ENCODE measurements at regions not wholly inside any gene's neighbourhood (a gene's known extent, or its start where the extent isn't known, plus 50 kb on each side); places are given as distances from the start of the nearest gene placed in this dataset.

GRCh38 chr6:18990059-18990978 lies 603.2 kb downstream of the RNF144B start (continued):
- TF ChIP-seq CEBPB (IDR thresholded peaks at IDR 0.05; ENCODE audit: low read depth, low read length), result no peak

- Histone ChIP-seq H3K27me3 (ENCODE audit: control insufficient read depth, insufficient read depth, low read length) (no peaks in the 10 kb centered on the region), H3K36me3 (ENCODE audit: control insufficient read depth, insufficient read depth, low read length) (no peaks in the 10 kb centered on the region), H4K20me1 (ENCODE audit: insufficient read depth, low read length) (no peaks in the 10 kb centered on the region), H3K56ac (ENCODE audit: extremely low read depth, insufficient read depth, low read length) (no peak overlapping the region), H2AFZ (replicated peaks; ENCODE audit: low read length, poor library complexity) (no peak overlapping the region), H3K4me2 (ENCODE audit: low read depth, low read length) (no peak overlapping the region), H3K18ac (ENCODE audit: low read depth, low read length) (no peak overlapping the region), H2BK15ac (ENCODE audit: low read depth, low read length) (no peak overlapping the region), H4K8ac (ENCODE audit: low read depth in 2 of 2, low read length in 2 of 2) (no peak overlapping the region), H4K5ac (ENCODE audit: low read depth, low read length) (no peak overlapping the region), H2BK20ac (ENCODE audit: low read depth, low read length) (no peak overlapping the region), H2BK5ac (ENCODE audit: low read depth, low read length, poor library complexity, severe bottlenecking) (no peak overlapping the region), H3K23ac (ENCODE audit: low read depth, low read length) (no peak overlapping the region), H3K9me3 (ENCODE audit: control insufficient read depth, insufficient read depth, low read length) (peaks cover 2% of the 10 kb centered on the region; the same call in 1 of the 2 replicates), H3K4me3 (ENCODE audit: insufficient read depth, low read depth, low read length) (no peak overlapping the region), H3K4me1 (ENCODE audit: control insufficient read depth, insufficient read depth, low read length) (no peaks in the 10 kb centered on the region), H3K9ac (ENCODE audit: low read depth, low read length) (no peak overlapping the region), H2AK9ac (replicated peaks; ENCODE audit: low read depth, low read length, poor library complexity) (no peak overlapping the region), H3K27ac (ENCODE audit: insufficient read depth, low read length) (no peak overlapping the region), H3K14ac (replicated peaks; ENCODE audit: low read depth, low read length) (no peak overlapping the region), H4K91ac (ENCODE audit: insufficient read depth, low read depth, low read length) (no peak overlapping the region), H3K4ac (ENCODE audit: low read depth, low read length) (no peak overlapping the region), H3K79me1 (ENCODE audit: low read depth in 1 of 2, low read length in 2 of 2) (no peaks in the 10 kb centered on the region), H2BK120ac (ENCODE audit: low read depth, low read length) (no peak overlapping the region), H3K9me1 (ENCODE audit: insufficient read depth, low read length) (no peaks in the 10 kb centered on the region), H2AK5ac (ENCODE audit: low read depth, low read length) (no peak overlapping the region)
- CTCF ChIA-PET, result no interaction called here
- BruUV-seq (replicated peaks), result no TSS peak
- peak; percentile 57 for TF ChIP-seq SMC3 (IDR thresholded peaks at IDR 0.05; ENCODE audit: low read depth, low read length)
- peak; percentile 52 for TF ChIP-seq RAD21 (IDR thresholded peaks at IDR 0.05; ENCODE audit: low read length)
- TF ChIP-seq, protein P1, sequence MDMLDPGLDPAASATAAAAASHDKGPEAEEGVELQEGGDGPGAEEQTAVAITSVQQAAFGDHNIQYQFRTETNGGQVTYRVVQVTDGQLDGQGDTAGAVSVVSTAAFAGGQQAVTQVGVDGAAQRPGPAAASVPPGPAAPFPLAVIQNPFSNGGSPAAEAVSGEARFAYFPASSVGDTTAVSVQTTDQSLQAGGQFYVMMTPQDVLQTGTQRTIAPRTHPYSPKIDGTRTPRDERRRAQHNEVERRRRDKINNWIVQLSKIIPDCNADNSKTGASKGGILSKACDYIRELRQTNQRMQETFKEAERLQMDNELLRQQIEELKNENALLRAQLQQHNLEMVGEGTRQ (IDR thresholded peaks at IDR 0.05; ENCODE audit: low read depth, low read length), result no peak
- peak; percentile 98 for TF ChIP-seq MAFK (IDR thresholded peaks at IDR 0.05; ENCODE audit: low read depth, low read length)
- no peak for TF ChIP-seq CHD1 (IDR thresholded peaks at IDR 0.05; ENCODE audit: low read depth, low read length)
- TF ChIP-seq ELK1 (IDR thresholded peaks at IDR 0.05; ENCODE audit: borderline replicate concordance, low read depth, low read length), result no peak
- no peak for TF ChIP-seq CEBPB (IDR thresholded peaks at IDR 0.05; ENCODE audit: low read depth, low read length)
- TF ChIP-seq POLR2A (IDR thresholded peaks at IDR 0.05; ENCODE audit: low read depth, low read length), result no peak
- peak; percentile 53 for TF ChIP-seq CTCF (conservative IDR thresholded peaks at IDR 0.05; ENCODE audit: low read depth, low read length)
- dilution Hi-C loops (cut with HindIII; ENCODE audit: low sequenced_read_pairs, unreplicated experiment), result no loop called here
- ATAC-seq (ENCODE audit: low read depth) (peak; percentile 54; the same call in 1 of the 2 replicates), DNase-seq (peak; percentile 41)
- in situ Hi-C loops (cut with MboI; ENCODE audit: low sequenced_read_pairs), result loop anchor here (25.0 kb wide), 1 partner anchor 865 kb away; no protein-coding TSS in a partner anchor
- WGBS, 2 experiments (ENCODE audit: extremely low coverage in 2 of 2, insufficient read length in 1 of 2), result 0% methylated on average over 1 of the region's 2 CpGs; no CpG with 5 or more reads in 1 of the 2 experiments
- POLR2A ChIA-PET (ENCODE audit: unreplicated experiment), result no interaction called here
- intact Hi-C loops (cut with micrococcal nuclease), result loop anchor here (2.0 to 10.0 kb wide), 2 partner anchors 855 to 1057 kb away; no protein-coding TSS in a partner anchor
Measured at GRCh38 chr6:18997375-18997826, 610.3 kb downstream of the RNF144B start.

Data from IMR-90 (cell line).